K562 (cell line): ENCODE measurements at regions not wholly inside any gene's neighbourhood (a gene's known extent, or its start where the extent isn't known, plus 50 kb on each side); places are given as distances from the start of the nearest gene placed in this dataset.

Experiments
- ATAC-seq: fragments of 200-7000 bp; cut with Tn5 transposase; 3 replicates; pipeline ENCODE4 v1.9.1; 2020; ENCODE audit warnings: moderate library complexity
- BruUV-seq: library from RNA; stranded (reverse); fragments of 400-500 nt; replicated peaks from 2 replicates; lab custom pipeline; 2021; lab: Mats Ljungman, UMichigan
- CTCF ChIA-PET: fragments of 300-600 bp; formaldehyde crosslinking; extraction: SDS; loops from one replicate; lab custom pipeline; 2021; ENCODE audit warnings: low intra/inter-chr PET ratio; lab: Yijun Ruan, JAX
- POLR2A ChIA-PET: fragments of 300-600, 350-650 bp; sonication (Branson Sonifier 250); formaldehyde crosslinking; extraction: SDS; loops from one replicate; lab custom pipeline; 2021; ENCODE audit warnings: antibody characterized with exemption, inconsistent platforms; lab: Yijun Ruan, JAX
- DNase-seq, 4 experiments: peaks; one replicate each; pipeline versions ENCODE4 v3.0.0 to v3.0.0-alpha.2; 2011 to 2018; ENCODE audit warnings: low spot score in 3 of 4, mixed read lengths in 3 of 4; ENCODE audit errors: extremely low read depth in 1 of 4
- FAIRE-seq: peaks from 2 replicates; lab custom pipeline; 2011; peaks lifted over from hg19 to GRCh38; lab: Jason Lieb, UNC
- H2AFZ ChIP-seq: 2 replicates; pipeline ENCODE4 v1.6.0; 2011; ENCODE audit warnings: low read depth, low read length, control low read depth, inconsistent platforms
- H3K27ac ChIP-seq: fragments of 200-600 bp; 3 replicates; pipeline ENCODE4 v1.8.0; 2011; ENCODE audit warnings: low read depth, mild to moderate bottlenecking, control low read depth, inconsistent platforms, low read length, moderate library complexity, mixed read lengths; ENCODE audit errors: extremely low read depth
- H3K27me3 ChIP-seq, 2 experiments: fragments of 300-600 bp in 1 of 2; 2 replicates in 1 of 2; 3 replicates in 1 of 2; pipeline versions ENCODE4 v1.6.0 to v1.8.0; 2011; ENCODE audit warnings: inconsistent platforms in 2 of 2, low read length in 2 of 2, mild to moderate bottlenecking in 1 of 2, mixed read lengths in 1 of 2, moderate library complexity in 1 of 2; ENCODE audit not compliant: control insufficient read depth in 2 of 2, insufficient read depth in 2 of 2
- H3K36me3 ChIP-seq: fragments of 300-600 bp; 3 replicates; pipeline ENCODE4 v1.8.0; 2011; ENCODE audit warnings: mild to moderate bottlenecking, low read length, inconsistent platforms; ENCODE audit not compliant: control insufficient read depth, insufficient read depth
- H3K4me1 ChIP-seq, 2 experiments: fragments of 200-600 bp in 1 of 2; replicated peaks in 1 of 2; 2 replicates in 1 of 2; 3 replicates in 1 of 2; pipeline versions ENCODE4 v1.5.1 to v1.8.0; 2011; ENCODE audit warnings: inconsistent platforms in 2 of 2, low read length in 2 of 2, mild to moderate bottlenecking in 1 of 2, mixed read lengths in 1 of 2, moderate library complexity in 1 of 2; ENCODE audit not compliant: control insufficient read depth in 2 of 2, insufficient read depth in 2 of 2
- H3K4me2 ChIP-seq: 2 replicates; pipeline ENCODE4 v1.6.1; 2011; ENCODE audit warnings: low read length, control low read depth, inconsistent platforms, mixed read lengths; ENCODE audit not compliant: insufficient read depth
- H3K4me3 ChIP-seq: fragments of 200-600 bp; sonication (generic), shearing (Covaris generic); 2 replicates; pipeline ENCODE4 v1.5.1; 2016; ENCODE audit warnings: control low read depth, inconsistent platforms
- H3K79me2 ChIP-seq: fragments of 200-600 bp; 3 replicates; pipeline ENCODE4 v1.8.0; 2011; ENCODE audit warnings: low read length, inconsistent platforms; ENCODE audit not compliant: control insufficient read depth, insufficient read depth
- H3K9ac ChIP-seq, 2 experiments: 2 replicates each; pipeline versions ENCODE4 v1.6.0 to v1.6.1; 2011; ENCODE audit warnings: low read depth in 2 of 2, low read length in 2 of 2, control low read depth in 1 of 2, inconsistent platforms in 1 of 2, mild to moderate bottlenecking in 1 of 2, mixed read lengths in 1 of 2; ENCODE audit not compliant: insufficient read depth in 1 of 2
- H3K9me1 ChIP-seq: one replicate; pipeline ENCODE4 v1.6.0; 2011; ENCODE audit warnings: inconsistent platforms, mild to moderate bottlenecking, low read length, moderate library complexity; ENCODE audit not compliant: control insufficient read depth, insufficient read depth
- H3K9me3 ChIP-seq: replicated peaks from 2 replicates; pipeline ENCODE4 v1.5.1; 2011; ENCODE audit warnings: low read depth, low read length, inconsistent platforms; ENCODE audit not compliant: control insufficient read depth, insufficient read depth
- H4K20me1 ChIP-seq: replicated peaks from 2 replicates; pipeline ENCODE4 v1.6.1; 2011; ENCODE audit warnings: low read length, inconsistent platforms, mixed read lengths; ENCODE audit not compliant: control insufficient read depth, insufficient read depth
- ESRRB ChIP-seq: fragments of 250-450 bp; sonication (Bioruptor Pico); IDR thresholded peaks from 2 replicates; pipeline ENCODE4 v1.5.0; 2020; ENCODE audit warnings: mild to moderate bottlenecking, moderate library complexity, borderline replicate concordance
- NR2C2 ChIP-seq, 2 experiments: fragments of 200-800 bp in 1 of 2; sonication (Bioruptor generic) in 1 of 2; sonication (generic) in 1 of 2; formaldehyde crosslinking in 1 of 2; IDR thresholded peaks; 2 replicates each; pipeline versions ENCODE4 v1.6.1 to v1.8.0; 2016 to 2022; ENCODE audit warnings: mild to moderate bottlenecking in 1 of 2, missing compliant biosample characterization in 1 of 2, missing genetic modification characterization in 1 of 2, missing genetic modification reagents in 1 of 2
- ZNF134 ChIP-seq: fragments of 250-450 bp; sonication (Bioruptor Pico); conservative IDR thresholded peaks from 2 replicates; pipeline ENCODE4 v1.4.0; 2020
- ZNF785 ChIP-seq: fragments of 250-450 bp; sonication (Bioruptor Pico); IDR thresholded peaks from 2 replicates; pipeline ENCODE4 v1.4.0; 2020; ENCODE audit warnings: mild to moderate bottlenecking
- ZZZ3 ChIP-seq: fragments of 450-650 bp; IDR thresholded peaks from 2 replicates; pipeline ENCODE4 v1.6.1; 2016; ENCODE audit warnings: antibody characterized with exemption, mild to moderate bottlenecking, moderate library complexity
- WGBS: fragments of 100-300 bp; shearing (Covaris generic); methylation state at CpG from one replicate; pipeline ENCODE4 v1.1.6; 2016; ENCODE audit warnings: low coverage, mixed read lengths; ENCODE audit not compliant: insufficient coverage; ENCODE audit errors: missing lambda C conversion rate; 5-methylcytosine and 5-hydroxymethylcytosine counted together
- in situ Hi-C: fragments of 300-500 bp; cut with MboI; formaldehyde crosslinking; loops from 4 replicates; pipeline ENCODE4 v1.15.0; 2018; ENCODE audit warnings: inconsistent platforms, mixed read lengths
- intact Hi-C: fragments of 100-400 bp; cut with micrococcal nuclease; formaldehyde crosslinking; loops from 2 replicates; pipeline ENCODE4 v1.14.2; 2022
- TF ChIP-seq, protein P1 (sequence below), 2 experiments: fragments of 450-650 bp; formaldehyde crosslinking in 1 of 2; IDR thresholded peaks; 2 replicates each; pipeline versions ENCODE4 v1.4.0 to v1.6.1; 2014 to 2020; ENCODE audit warnings: mild to moderate bottlenecking in 2 of 2, borderline replicate concordance in 1 of 2, low read depth in 1 of 2

DNA sequence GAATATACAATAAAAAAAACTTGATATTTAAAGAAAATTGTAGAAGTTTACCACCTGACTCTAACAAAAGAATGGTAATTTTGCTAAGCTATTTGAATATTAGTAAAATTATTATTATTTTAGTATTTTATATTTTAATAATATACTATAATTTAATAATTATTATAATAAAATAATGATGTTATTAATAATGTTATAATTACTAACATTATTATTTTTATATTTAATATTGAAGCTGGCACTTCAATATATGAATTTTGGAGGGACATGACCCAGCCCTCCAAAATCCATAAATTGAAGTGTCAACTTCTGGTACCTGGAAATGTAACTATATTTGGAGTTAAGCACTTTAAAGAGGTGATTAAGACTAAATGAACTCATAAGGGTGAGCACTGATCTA is 486.1 kb upstream of the CDH9 start:
- intact Hi-C loops: no loop called here
- ATAC-seq: no peak
- no TSS peak for BruUV-seq
- no peak overlapping the region for H3K4me3 ChIP-seq
- H3K9me1 ChIP-seq: no peaks in the 10 kb centered on the region
- no peaks in the 10 kb centered on the region for H3K36me3 ChIP-seq
- POLR2A ChIA-PET: no interaction called here
- no peaks in the 10 kb centered on the region for H3K27me3 ChIP-seq
- H3K79me2 ChIP-seq: no peaks in the 10 kb centered on the region
- peaks cover 0 to 5% of the 10 kb centered on the region in 2 experiments; a peak in 1 of 5 replicates for H3K4me1 ChIP-seq
- H2AFZ ChIP-seq: no peak overlapping the region
- no peak for TF ChIP-seq ESRRB
- TF ChIP-seq, all 486 proteins: peak for 0
- FAIRE-seq (no peak), DNase-seq (no peak)
- Histone ChIP-seq H3K27ac (no peak overlapping the region), H3K4me2 (no peak overlapping the region), H4K20me1 (no peaks in the 10 kb centered on the region), H3K9ac (no peak overlapping the region), H3K9me3 (no peaks in the 10 kb centered on the region; the same call in 1 of the 2 replicates)
- CTCF ChIA-PET: no interaction called here
- in situ Hi-C loops: no loop called here

GRCh38 chr5:27523629-27524028 is 485.2 kb upstream of the CDH9 start:
- Histone ChIP-seq H3K27me3 (no peaks in the 10 kb centered on the region), H3K4me1 (peaks cover 0 to 5% of the 10 kb centered on the region in 2 experiments; a peak in 1 of 5 replicates), H3K4me3 (no peak overlapping the region), H3K9ac (no peak overlapping the region), H2AFZ (no peak overlapping the region), H3K9me3 (no peaks in the 10 kb centered on the region; the same call in 1 of the 2 replicates), H3K36me3 (no peaks in the 10 kb centered on the region), H4K20me1 (no peaks in the 10 kb centered on the region), H3K27ac (no peak overlapping the region), H3K79me2 (no peaks in the 10 kb centered on the region), H3K4me2 (no peak overlapping the region), H3K9me1 (no peaks in the 10 kb centered on the region)
- ChIA-PET POLR2A (no interaction called here), CTCF (no interaction called here)
- 4% methylated on average over 20 of the region's 21 CpGs for WGBS
- no TSS peak for BruUV-seq
- intact Hi-C loops: no loop called here
- no peak for FAIRE-seq
- peak; percentile 55; the same call in 2 of the 3 replicates for ATAC-seq
- in situ Hi-C loops: no loop called here
- peak in 1 of 4 experiments; percentile 2 for DNase-seq
- TF ChIP-seq NR2C2 (CRISPR knock-in tag; IDR thresholded peaks at IDR 0.05): no peak
- TF ChIP-seq NR2C2 (tag; IDR thresholded peaks at IDR 0.05): 0 out of 2 replicates have a peak, but pooled peaks have one; percentile 46
- TF ChIP-seq, protein P1, sequence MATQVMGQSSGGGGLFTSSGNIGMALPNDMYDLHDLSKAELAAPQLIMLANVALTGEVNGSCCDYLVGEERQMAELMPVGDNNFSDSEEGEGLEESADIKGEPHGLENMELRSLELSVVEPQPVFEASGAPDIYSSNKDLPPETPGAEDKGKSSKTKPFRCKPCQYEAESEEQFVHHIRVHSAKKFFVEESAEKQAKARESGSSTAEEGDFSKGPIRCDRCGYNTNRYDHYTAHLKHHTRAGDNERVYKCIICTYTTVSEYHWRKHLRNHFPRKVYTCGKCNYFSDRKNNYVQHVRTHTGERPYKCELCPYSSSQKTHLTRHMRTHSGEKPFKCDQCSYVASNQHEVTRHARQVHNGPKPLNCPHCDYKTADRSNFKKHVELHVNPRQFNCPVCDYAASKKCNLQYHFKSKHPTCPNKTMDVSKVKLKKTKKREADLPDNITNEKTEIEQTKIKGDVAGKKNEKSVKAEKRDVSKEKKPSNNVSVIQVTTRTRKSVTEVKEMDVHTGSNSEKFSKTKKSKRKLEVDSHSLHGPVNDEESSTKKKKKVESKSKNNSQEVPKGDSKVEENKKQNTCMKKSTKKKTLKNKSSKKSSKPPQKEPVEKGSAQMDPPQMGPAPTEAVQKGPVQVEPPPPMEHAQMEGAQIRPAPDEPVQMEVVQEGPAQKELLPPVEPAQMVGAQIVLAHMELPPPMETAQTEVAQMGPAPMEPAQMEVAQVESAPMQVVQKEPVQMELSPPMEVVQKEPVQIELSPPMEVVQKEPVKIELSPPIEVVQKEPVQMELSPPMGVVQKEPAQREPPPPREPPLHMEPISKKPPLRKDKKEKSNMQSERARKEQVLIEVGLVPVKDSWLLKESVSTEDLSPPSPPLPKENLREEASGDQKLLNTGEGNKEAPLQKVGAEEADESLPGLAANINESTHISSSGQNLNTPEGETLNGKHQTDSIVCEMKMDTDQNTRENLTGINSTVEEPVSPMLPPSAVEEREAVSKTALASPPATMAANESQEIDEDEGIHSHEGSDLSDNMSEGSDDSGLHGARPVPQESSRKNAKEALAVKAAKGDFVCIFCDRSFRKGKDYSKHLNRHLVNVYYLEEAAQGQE (IDR thresholded peaks at IDR 0.05; ENCODE audit: borderline replicate concordance): no peak
- TF ChIP-seq, protein P1 (CRISPR knock-in tag; IDR thresholded peaks at IDR 0.05; ENCODE audit: low read depth): no peak
- peak; percentile 51; the same call in 1 of the 2 replicates for TF ChIP-seq ZNF134 (CRISPR knock-in tag)
- TF ChIP-seq ZNF785: no peak
- no peak for TF ChIP-seq ZZZ3
